Neural cell (in vitro differentiated cells): ENCODE measurements at regions not wholly inside any gene's neighbourhood (a gene's known extent, or its start where the extent isn't known, plus 50 kb on each side); places are given as distances from the start of the nearest gene placed in this dataset.
A peak's percentile ranks its signal among the peaks of the same experiment; 100 is the strongest.

Experiments used
- H2AFZ ChIP-seq: fragments of 200-600, 300-800 bp; sonication (generic), shearing (Covaris generic); 2 replicates; pipeline ENCODE4 v1.6.0; 2014; ENCODE audit warnings: low read depth, mild to moderate bottlenecking, antibody characterized with exemption, low read length, moderate library complexity
- H3F3A ChIP-seq: fragments of 200-600 bp; shearing (Covaris generic); 2 replicates; pipeline ENCODE4 v1.6.1; 2016; ENCODE audit warnings: mild to moderate bottlenecking, moderate library complexity, mixed read lengths, antibody characterized with exemption, low read length; ENCODE audit not compliant: insufficient read depth, poor library complexity, severe bottlenecking
- H3K27ac ChIP-seq: fragments of 200-600, 300-800 bp; sonication (generic), shearing (Covaris generic); 2 replicates; pipeline ENCODE4 v1.5.1; 2014; ENCODE audit warnings: mild to moderate bottlenecking, low read length, moderate library complexity
- H3K27me3 ChIP-seq: fragments of 300-800, 200-600 bp; sonication (generic), shearing (Covaris generic); 2 replicates; pipeline ENCODE4 v1.6.0; 2014; ENCODE audit warnings: mild to moderate bottlenecking, low read depth, low read length, moderate library complexity; ENCODE audit not compliant: insufficient read depth
- H3K36me3 ChIP-seq: fragments of 300-800, 200-600 bp; sonication (generic), shearing (Covaris generic); 2 replicates; pipeline ENCODE4 v1.5.1; 2014; ENCODE audit warnings: mild to moderate bottlenecking, antibody characterized with exemption, low read length, moderate library complexity; ENCODE audit not compliant: insufficient read depth
- H3K4me2 ChIP-seq: fragments of 300-800, 200-600 bp; sonication (generic), shearing (Covaris generic); 2 replicates; pipeline ENCODE4 v1.6.0; 2014; ENCODE audit warnings: mild to moderate bottlenecking, low read length
- H3K4me3 ChIP-seq: fragments of 300-800, 200-600 bp; sonication (generic), shearing (Covaris generic); 2 replicates; pipeline ENCODE4 v1.5.1; 2014; ENCODE audit warnings: mild to moderate bottlenecking, low read length, moderate library complexity
- H3K79me2 ChIP-seq: fragments of 200-600 bp; shearing (Covaris generic); replicated peaks from 2 replicates; pipeline ENCODE4 v1.6.0; 2014; ENCODE audit warnings: mild to moderate bottlenecking, low read length, moderate library complexity; ENCODE audit not compliant: insufficient read depth
- H3K9ac ChIP-seq: fragments of 300-800, 200-600 bp; sonication (generic), shearing (Covaris generic); 2 replicates; pipeline ENCODE4 v1.6.1; 2016; ENCODE audit warnings: mild to moderate bottlenecking, low read length, mixed read lengths
- H3K9me2 ChIP-seq: fragments of 200-600 bp; shearing (Covaris generic); 2 replicates; pipeline ENCODE4 v1.6.1; 2016; ENCODE audit warnings: mild to moderate bottlenecking, low read length, mixed read lengths; ENCODE audit not compliant: insufficient read depth
- H3K9me3 ChIP-seq: fragments of 200-600, 300-800 bp; sonication (generic), shearing (Covaris generic); 2 replicates; pipeline ENCODE4 v1.6.1; 2016; ENCODE audit warnings: mild to moderate bottlenecking, mixed run types, low read length, moderate library complexity, mixed read lengths
- H4K20me1 ChIP-seq: fragments of 200-600 bp; shearing (Covaris generic); 2 replicates; pipeline ENCODE4 v1.6.1; 2016; ENCODE audit warnings: mild to moderate bottlenecking, mixed run types; ENCODE audit not compliant: insufficient read depth
- CTCF ChIP-seq: fragments of 450-650 bp; IDR thresholded peaks from 2 replicates; pipeline ENCODE4 v1.5.1; 2014; ENCODE audit warnings: antibody characterized with exemption, mild to moderate bottlenecking, moderate library complexity; ENCODE audit not compliant: poor library complexity, severe bottlenecking
- EP300 ChIP-seq: fragments of 450-650 bp; conservative IDR thresholded peaks from 2 replicates; pipeline ENCODE4 v1.6.1; 2014; ENCODE audit warnings: antibody characterized with exemption, mild to moderate bottlenecking, moderate library complexity; ENCODE audit not compliant: poor library complexity, severe bottlenecking
- EZH2 ChIP-seq: fragments of 200-600, 300-800 bp; shearing (Covaris generic), sonication (generic); IDR thresholded peaks from 2 replicates; pipeline ENCODE4 v1.6.1; 2014; ENCODE audit warnings: antibody characterized with exemption, low read length, borderline replicate concordance, mild to moderate bottlenecking; ENCODE audit not compliant: insufficient read depth, poor library complexity, severe bottlenecking
- MXI1 ChIP-seq: fragments of 450-650 bp; conservative IDR thresholded peaks from 2 replicates; pipeline ENCODE4 v1.6.1; 2014; ENCODE audit warnings: antibody characterized with exemption, mild to moderate bottlenecking; ENCODE audit not compliant: poor library complexity, severe bottlenecking
- POLR2AphosphoS5 ChIP-seq: IDR thresholded peaks from 2 replicates; pipeline ENCODE4 v1.6.1; 2012
- RAD21 ChIP-seq: fragments of 450-650 bp; conservative IDR thresholded peaks from 2 replicates; pipeline ENCODE4 v1.6.1; 2014; ENCODE audit warnings: antibody characterized with exemption, mild to moderate bottlenecking, moderate library complexity
- REST ChIP-seq: IDR thresholded peaks from 2 replicates; pipeline ENCODE4 v1.6.1; 2012; ENCODE audit warnings: borderline replicate concordance
- SMC3 ChIP-seq: fragments of 450-650 bp; conservative IDR thresholded peaks from 2 replicates; pipeline ENCODE4 v1.6.1; 2014; ENCODE audit warnings: antibody characterized with exemption, mild to moderate bottlenecking, moderate library complexity; ENCODE audit not compliant: poor library complexity
- TAF1 ChIP-seq: IDR thresholded peaks from 2 replicates; pipeline ENCODE4 v1.6.1; 2012; ENCODE audit warnings: low read depth

GRCh38 chr18:73476031-73476430, 608.2 kb upstream of the NETO1 start:
- Histone ChIP-seq H3K9me2 (no peaks in the 10 kb centered on the region), H3K27ac (no peak overlapping the region), H3F3A (no peaks in the 10 kb centered on the region), H3K36me3 (no peaks in the 10 kb centered on the region), H3K4me3 (no peak overlapping the region), H2AFZ (no peak overlapping the region), H3K27me3 (no peaks in the 10 kb centered on the region), H3K9ac (no peak overlapping the region), H3K4me2 (no peak overlapping the region), H4K20me1 (no peaks in the 10 kb centered on the region), H3K79me2 (no peaks in the 10 kb centered on the region), H3K9me3 (peaks cover 4% of the 10 kb centered on the region)
- no peak for TF ChIP-seq SMC3
- TF ChIP-seq EP300: peak; percentile 90
- TF ChIP-seq TAF1: no peak
- peak; percentile 36 for TF ChIP-seq REST
- TF ChIP-seq EZH2: no peak
- peak; percentile 91 for TF ChIP-seq POLR2AphosphoS5
- no peak for TF ChIP-seq RAD21
- TF ChIP-seq MXI1: no peak
- no peak for TF ChIP-seq CTCF

GRCh38 chr18:73462092-73462491, 594.3 kb upstream of the NETO1 start:
- H3K9ac ChIP-seq: no peak overlapping the region
- no peaks in the 10 kb centered on the region for H3K9me3 ChIP-seq
- H3K27me3 ChIP-seq: no peaks in the 10 kb centered on the region
- H2AFZ ChIP-seq: no peak overlapping the region
- H3K36me3 ChIP-seq: no peaks in the 10 kb centered on the region
- no peaks in the 10 kb centered on the region for H3F3A ChIP-seq
- H3K4me3 ChIP-seq: no peak overlapping the region
- no peaks in the 10 kb centered on the region for H3K9me2 ChIP-seq
- H4K20me1 ChIP-seq: no peaks in the 10 kb centered on the region
- H3K27ac ChIP-seq: no peak overlapping the region
- no peaks in the 10 kb centered on the region for H3K79me2 ChIP-seq
- no peak overlapping the region for H3K4me2 ChIP-seq
- TF ChIP-seq EZH2: no peak
- no peak for TF ChIP-seq TAF1
- peak; percentile 83 for TF ChIP-seq POLR2AphosphoS5
- TF ChIP-seq EP300: peak; percentile 83

GRCh38 chr18:73461780-73462059, 593.9 kb upstream of the NETO1 start:
- Histone ChIP-seq H3K4me2 (no peak overlapping the region), H3K9ac (no peak overlapping the region), H3K27ac (no peak overlapping the region)

More at GRCh38 chr18:73461780-73462059, 593.9 kb upstream of the NETO1 start:
- H2AFZ ChIP-seq: no peak overlapping the region
- TF ChIP-seq SMC3 (no peak), CTCF (no peak), POLR2AphosphoS5 (no peak), RAD21 (no peak), REST (no peak)
- H4K20me1 ChIP-seq: no peaks in the 10 kb centered on the region
- no peaks in the 10 kb centered on the region for H3F3A ChIP-seq
- no peaks in the 10 kb centered on the region for H3K9me3 ChIP-seq
- H3K27me3 ChIP-seq: no peaks in the 10 kb centered on the region
- H3K36me3 ChIP-seq: no peaks in the 10 kb centered on the region
- H3K4me3 ChIP-seq: no peak overlapping the region
- H3K9me2 ChIP-seq: no peaks in the 10 kb centered on the region
- H3K79me2 ChIP-seq: no peaks in the 10 kb centered on the region
